Neural progenitor cell (in vitro differentiated cells): ENCODE measurements at regions not wholly inside any gene's neighbourhood (a gene's known extent, or its start where the extent isn't known, plus 50 kb on each side); places are given as distances from the start of the nearest gene placed in this dataset.

Source experiments
- DNase-seq: peaks from one replicate; pipeline ENCODE4 v3.0.0-alpha.2; 2016; ENCODE audit warnings: low spot score
- H2AFZ ChIP-seq: fragments of 200-600 bp; sonication (generic); replicated peaks from 2 replicates; pipeline ENCODE4 v1.6.1; 2016; ENCODE audit warnings: antibody characterized with exemption
- H3F3A ChIP-seq: fragments of 200-600 bp; sonication (generic); 2 replicates; pipeline ENCODE4 v1.6.1; 2016; ENCODE audit warnings: antibody characterized with exemption, low read depth
- H3K27ac ChIP-seq: fragments of 200-600 bp; sonication (generic); 2 replicates; pipeline ENCODE4 v1.5.1; 2016; ENCODE audit warnings: mild to moderate bottlenecking
- H3K27me3 ChIP-seq: fragments of 200-600 bp; sonication (generic); 2 replicates; pipeline ENCODE4 v1.6.1; 2016; ENCODE audit warnings: mild to moderate bottlenecking, moderate library complexity
- H3K36me3 ChIP-seq: fragments of 200-600 bp; sonication (generic); 2 replicates; pipeline ENCODE4 v1.5.1; 2016
- H3K4me1 ChIP-seq: fragments of 200-600 bp; sonication (generic); 2 replicates; pipeline ENCODE4 v1.6.1; 2016; ENCODE audit warnings: mixed run types
- H3K4me2 ChIP-seq: fragments of 200-600 bp; sonication (generic); 2 replicates; pipeline ENCODE4 v1.6.1; 2016
- H3K4me3 ChIP-seq: fragments of 200-600 bp; sonication (generic); 2 replicates; pipeline ENCODE4 v1.5.1; 2016
- H3K79me2 ChIP-seq: fragments of 200-600 bp; sonication (generic); 2 replicates; pipeline ENCODE4 v1.6.1; 2016; ENCODE audit warnings: low read depth
- H3K9ac ChIP-seq: fragments of 200-600 bp; sonication (generic); 2 replicates; pipeline ENCODE4 v1.6.1; 2016
- H3K9me3 ChIP-seq: fragments of 200-600 bp; sonication (generic); 2 replicates; pipeline ENCODE4 v1.5.1; 2016; ENCODE audit warnings: low read depth
- H4K20me1 ChIP-seq: fragments of 200-600 bp; sonication (generic); 2 replicates; pipeline ENCODE4 v1.6.1; 2016; ENCODE audit warnings: low read depth
- H3K27ac Mint-ChIP-seq: 3 replicates; pipeline ENCODE4 v1.8.0; 2021; ENCODE audit warnings: mixed read lengths
- H3K27me3 Mint-ChIP-seq: 2 replicates; pipeline ENCODE4 v1.8.0; 2022; ENCODE audit warnings: low read depth, mild to moderate bottlenecking, inconsistent platforms, moderate library complexity, mixed read lengths; ENCODE audit not compliant: insufficient read depth
- H3K36me3 Mint-ChIP-seq: 3 replicates; pipeline ENCODE4 v1.8.0; 2021; ENCODE audit warnings: mixed read lengths
- H3K4me1 Mint-ChIP-seq: 3 replicates; pipeline ENCODE4 v1.8.0; 2021; ENCODE audit warnings: mixed read lengths
- H3K4me3 Mint-ChIP-seq: 3 replicates; pipeline ENCODE4 v1.8.0; 2021; ENCODE audit warnings: mild to moderate bottlenecking, moderate library complexity, mixed read lengths
- H3K9me3 Mint-ChIP-seq: 3 replicates; pipeline ENCODE4 v1.8.0; 2020; ENCODE audit warnings: mixed read lengths
- CTCF ChIP-seq: fragments of 200-600 bp; sonication (generic); IDR thresholded peaks from 2 replicates; pipeline ENCODE4 v1.5.1; 2017; ENCODE audit warnings: antibody characterized with exemption, mild to moderate bottlenecking
- EZH2 ChIP-seq: fragments of 200-600 bp; sonication (generic); IDR thresholded peaks from 2 replicates; pipeline ENCODE4 v1.6.1; 2017; ENCODE audit warnings: antibody characterized with exemption, mild to moderate bottlenecking, moderate library complexity
- EZH2phosphoT487 ChIP-seq: fragments of 200-600 bp; sonication (generic); IDR thresholded peaks from 2 replicates; pipeline ENCODE4 v1.6.1; 2017; ENCODE audit warnings: antibody characterized with exemption

DNA sequence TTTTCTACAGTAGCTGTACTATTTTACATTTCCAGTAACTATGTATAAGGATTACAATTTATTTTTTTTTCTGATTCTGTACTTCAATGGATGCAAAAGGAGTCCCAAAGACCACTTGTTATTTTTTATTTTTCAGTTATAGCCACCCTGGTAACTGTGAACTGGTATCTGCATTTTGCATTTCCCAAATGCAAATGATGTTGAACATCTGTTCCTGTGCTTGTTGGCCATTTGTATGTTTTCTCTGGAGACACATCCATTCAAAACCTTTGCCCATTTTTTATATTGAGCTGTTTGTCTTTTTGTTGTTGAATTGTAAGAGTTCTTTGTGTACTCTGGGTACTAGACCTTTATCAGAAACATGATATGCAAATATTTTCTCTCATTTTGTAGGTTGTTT, 485.6 kb downstream of the LRIG3 start:
- H3K4me3 Mint-ChIP-seq, result no peak overlapping the region
- Histone ChIP-seq H3F3A (no peaks in the 10 kb centered on the region), H3K79me2 (no peaks in the 10 kb centered on the region), H3K27me3 (no peaks in the 10 kb centered on the region), H3K9ac (no peak overlapping the region), H2AFZ (no peak overlapping the region), H3K4me3 (no peak overlapping the region), H3K36me3 (no peaks in the 10 kb centered on the region), H3K4me2 (no peak overlapping the region), H3K27ac (no peak overlapping the region), H3K9me3 (no peaks in the 10 kb centered on the region), H4K20me1 (no peaks in the 10 kb centered on the region), H3K4me1 (no peaks in the 10 kb centered on the region)
- H3K4me1 Mint-ChIP-seq, result no peaks in the 10 kb centered on the region
- no peak for TF ChIP-seq CTCF
- TF ChIP-seq EZH2, result no peak
- TF ChIP-seq EZH2phosphoT487, result no peak
- H3K9me3 Mint-ChIP-seq, result peaks cover 6% of the 10 kb centered on the region
- H3K27me3 Mint-ChIP-seq, result peaks cover 1% of the 10 kb centered on the region
- no peaks in the 10 kb centered on the region for H3K36me3 Mint-ChIP-seq
- DNase-seq, result no peak
- H3K27ac Mint-ChIP-seq, result no peak overlapping the region

DNA sequence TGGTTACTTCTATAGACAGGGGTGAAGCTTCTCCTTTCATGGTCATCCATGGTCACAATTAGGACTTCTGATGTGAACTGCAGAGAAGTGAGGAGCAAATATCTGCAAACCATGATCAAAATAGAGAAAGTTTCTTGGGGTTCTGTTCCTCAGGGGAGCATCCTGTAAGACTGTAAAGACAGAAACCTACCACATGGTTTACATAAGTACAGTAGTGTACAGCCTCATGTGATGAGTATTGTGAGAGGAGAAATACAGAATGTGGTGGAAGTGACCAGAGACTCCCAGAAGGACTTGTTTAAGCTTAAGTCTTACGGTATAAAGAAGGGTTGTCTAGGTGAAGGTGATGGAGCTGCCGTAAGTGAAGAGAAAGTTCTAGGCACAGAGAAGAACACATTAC, 484.7 kb downstream of the LRIG3 start:
- H3K4me2 ChIP-seq, result no peak overlapping the region
- H3K4me3 ChIP-seq, result no peak overlapping the region
- H3K27ac ChIP-seq, result no peak overlapping the region
- no peaks in the 10 kb centered on the region for H3K27me3 ChIP-seq
- Mint-ChIP-seq H3K36me3 (no peaks in the 10 kb centered on the region), H3K9me3 (peaks cover 4% of the 10 kb centered on the region), H3K4me3 (no peak overlapping the region), H3K27ac (no peak overlapping the region), H3K4me1 (no peaks in the 10 kb centered on the region), H3K27me3 (no peaks in the 10 kb centered on the region)
- no peak for TF ChIP-seq EZH2
- TF ChIP-seq EZH2phosphoT487, result no peak
- TF ChIP-seq CTCF, result no peak
- no peaks in the 10 kb centered on the region for H3F3A ChIP-seq
- no peak overlapping the region for H3K9ac ChIP-seq
- no peaks in the 10 kb centered on the region for H3K4me1 ChIP-seq
- no peak for DNase-seq
- H4K20me1 ChIP-seq, result no peaks in the 10 kb centered on the region
- no peaks in the 10 kb centered on the region for H3K9me3 ChIP-seq
- no peaks in the 10 kb centered on the region for H3K79me2 ChIP-seq
- H3K36me3 ChIP-seq, result no peaks in the 10 kb centered on the region
- no peak overlapping the region for H2AFZ ChIP-seq

GRCh38 chr12:58441483-58441882, 478.8 kb downstream of the LRIG3 start:
- H3K9ac ChIP-seq, result no peak overlapping the region
- no peak for TF ChIP-seq EZH2
- no peak for TF ChIP-seq EZH2phosphoT487
- no peak for TF ChIP-seq CTCF
- H3K4me1 ChIP-seq, result no peaks in the 10 kb centered on the region
- Mint-ChIP-seq H3K9me3 (no peaks in the 10 kb centered on the region), H3K36me3 (no peaks in the 10 kb centered on the region), H3K4me3 (no peak overlapping the region), H3K4me1 (no peaks in the 10 kb centered on the region), H3K27ac (no peak overlapping the region), H3K27me3 (no peaks in the 10 kb centered on the region)
- H3F3A ChIP-seq, result no peaks in the 10 kb centered on the region
- no peaks in the 10 kb centered on the region for H4K20me1 ChIP-seq
- H3K79me2 ChIP-seq, result no peaks in the 10 kb centered on the region
- no peak for DNase-seq
- no peak overlapping the region for H3K4me2 ChIP-seq
- H3K27me3 ChIP-seq, result no peaks in the 10 kb centered on the region
- H3K4me3 ChIP-seq, result no peak overlapping the region
- H3K36me3 ChIP-seq, result no peaks in the 10 kb centered on the region
- H3K27ac ChIP-seq, result no peak overlapping the region
- H3K9me3 ChIP-seq, result no peaks in the 10 kb centered on the region
- H2AFZ ChIP-seq, result no peak overlapping the region
